GM19452 (cell line): ENCODE measurements at regions not wholly inside any gene's neighbourhood (a gene's known extent, or its start where the extent isn't known, plus 50 kb on each side); places are given as distances from the start of the nearest gene placed in this dataset.

Experiments
- ATAC-seq: cut with Tn5 transposase; IDR thresholded peaks from one replicate; pipeline ENCODE4 v1.9.1; 2021; ENCODE audit not compliant: unreplicated experiment

DNA sequence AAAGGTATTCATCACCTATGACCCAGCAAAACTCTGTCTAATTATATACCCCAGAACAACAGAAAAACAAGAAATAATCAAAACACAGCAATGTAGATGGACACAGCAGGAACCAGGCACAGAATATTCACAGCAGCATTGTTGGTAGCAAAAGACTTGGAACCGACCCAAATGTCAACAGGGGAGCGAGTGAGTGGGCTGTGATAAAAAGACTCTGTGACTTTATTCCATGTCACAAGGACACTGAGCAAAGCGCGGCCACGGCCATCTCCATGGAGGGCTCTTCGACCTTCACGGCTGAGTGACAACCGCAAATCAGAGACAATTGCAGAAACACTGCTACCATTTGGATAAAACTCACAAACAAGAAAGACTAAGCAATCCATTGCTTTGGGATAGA, 1373.1 kb downstream of the TBC1D22A start:
- no peak for ATAC-seq

- no peak for ATAC-seq
Measured at GRCh38 chr22:48125416-48125815, 1363.0 kb downstream of the TBC1D22A start.

DNA sequence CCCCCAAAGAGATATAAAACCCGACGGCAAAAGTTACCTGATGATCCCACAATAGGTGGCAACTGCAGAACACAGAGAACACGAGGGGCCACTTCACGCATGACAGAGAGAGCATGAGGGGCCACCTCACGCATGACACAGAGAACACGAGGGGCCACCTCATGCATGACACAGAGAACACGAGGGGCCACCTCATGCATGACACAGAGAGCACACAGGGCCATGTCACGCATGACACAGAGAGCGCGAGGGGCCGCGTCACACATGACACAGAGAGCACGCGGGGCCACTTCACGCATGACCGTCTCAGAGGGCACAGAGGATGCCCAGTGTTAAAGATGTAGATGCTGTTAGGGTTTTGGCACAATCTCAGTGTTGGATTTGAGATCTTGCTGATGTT, 1359.5 kb downstream of the TBC1D22A start:
- ATAC-seq: no peak

DNA sequence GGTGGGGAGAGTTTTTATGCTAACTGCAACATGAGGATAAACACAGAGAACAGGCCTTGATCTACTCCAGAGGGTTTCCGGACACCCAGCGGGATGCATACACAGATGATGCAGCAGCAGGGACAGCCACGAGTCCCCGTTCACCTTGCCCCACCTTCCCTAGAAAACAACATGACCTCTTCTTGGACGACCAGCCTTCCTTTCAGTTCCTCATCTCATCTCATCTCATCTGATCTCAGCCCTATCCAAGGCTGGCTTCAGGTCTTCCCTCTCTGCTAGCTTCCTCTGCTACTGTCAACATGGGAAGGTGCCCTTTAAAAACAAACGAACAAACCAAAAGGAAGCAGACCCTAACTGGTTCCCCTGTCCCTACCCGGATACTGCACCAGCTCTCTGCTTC, 1356.2 kb downstream of the TBC1D22A start:
- ATAC-seq: no peak

DNA sequence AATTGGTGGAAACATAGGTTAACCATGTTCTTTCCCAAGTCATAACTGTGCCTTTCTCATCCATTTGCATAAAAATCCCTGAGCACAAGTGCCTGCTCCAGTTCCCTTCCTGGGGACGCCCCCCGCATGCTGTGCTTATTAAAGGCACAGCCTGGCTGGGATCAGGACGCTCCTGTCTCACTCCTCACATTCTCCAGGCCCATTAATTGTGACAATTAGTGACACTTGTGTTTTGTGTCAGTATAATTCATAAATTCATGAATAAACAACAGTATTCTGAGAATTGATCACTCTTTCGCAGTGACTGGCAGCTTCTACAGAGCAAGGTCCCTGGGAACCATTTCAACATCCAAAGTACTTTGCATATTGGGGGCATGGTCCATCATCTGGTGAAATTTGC, 1354.4 kb downstream of the TBC1D22A start:
- no peak for ATAC-seq

- ATAC-seq: no peak
Measured at GRCh38 chr22:48112687-48113521, 1350.5 kb downstream of the TBC1D22A start.

GRCh38 chr22:48106715-48107259, 1344.3 kb downstream of the TBC1D22A start:
- ATAC-seq: no peak

DNA sequence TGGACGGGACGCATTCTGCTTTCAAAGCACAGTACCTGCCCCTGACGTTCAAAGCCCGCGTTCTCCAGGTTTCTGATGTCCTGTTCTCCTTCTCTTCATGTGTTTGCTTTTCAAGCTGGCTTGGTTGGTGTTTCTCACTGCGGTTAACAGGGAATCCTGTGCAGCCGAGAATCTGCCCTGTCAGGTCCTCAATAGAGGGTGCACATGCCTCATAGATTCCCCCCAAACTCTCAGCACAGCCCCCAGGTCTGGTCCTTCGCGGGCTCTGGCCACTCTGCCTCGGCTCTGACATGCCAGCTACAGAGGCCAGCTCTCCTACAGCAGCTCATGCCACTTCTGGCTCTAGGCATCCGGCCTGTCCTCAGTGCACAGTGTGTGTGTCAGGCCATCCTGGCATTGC, 1343.8 kb downstream of the TBC1D22A start:
- ATAC-seq: no peak

DNA sequence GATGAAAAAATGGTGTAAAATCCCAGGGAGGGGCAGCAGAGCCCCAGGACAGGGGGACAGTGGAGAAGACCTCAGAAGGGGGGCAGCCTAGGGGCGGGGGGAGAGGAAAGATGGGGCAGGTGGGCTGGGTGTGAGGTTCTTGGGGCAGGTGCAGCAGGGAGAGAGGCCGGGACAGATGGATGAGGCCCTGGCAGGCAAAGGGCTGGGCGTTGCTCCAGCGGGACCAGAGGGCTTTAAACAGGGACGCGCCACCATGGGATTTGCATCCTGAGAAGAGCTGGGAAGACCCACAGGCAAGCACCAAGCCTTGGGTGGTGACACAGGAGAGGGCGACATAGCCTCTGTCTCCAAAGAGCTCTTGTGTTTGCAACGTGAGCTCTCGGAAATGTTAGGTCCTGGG, 1342.8 kb downstream of the TBC1D22A start:
- no peak for ATAC-seq

- ATAC-seq: no peak
Measured at GRCh38 chr22:48104766-48105165, 1342.3 kb downstream of the TBC1D22A start.

DNA sequence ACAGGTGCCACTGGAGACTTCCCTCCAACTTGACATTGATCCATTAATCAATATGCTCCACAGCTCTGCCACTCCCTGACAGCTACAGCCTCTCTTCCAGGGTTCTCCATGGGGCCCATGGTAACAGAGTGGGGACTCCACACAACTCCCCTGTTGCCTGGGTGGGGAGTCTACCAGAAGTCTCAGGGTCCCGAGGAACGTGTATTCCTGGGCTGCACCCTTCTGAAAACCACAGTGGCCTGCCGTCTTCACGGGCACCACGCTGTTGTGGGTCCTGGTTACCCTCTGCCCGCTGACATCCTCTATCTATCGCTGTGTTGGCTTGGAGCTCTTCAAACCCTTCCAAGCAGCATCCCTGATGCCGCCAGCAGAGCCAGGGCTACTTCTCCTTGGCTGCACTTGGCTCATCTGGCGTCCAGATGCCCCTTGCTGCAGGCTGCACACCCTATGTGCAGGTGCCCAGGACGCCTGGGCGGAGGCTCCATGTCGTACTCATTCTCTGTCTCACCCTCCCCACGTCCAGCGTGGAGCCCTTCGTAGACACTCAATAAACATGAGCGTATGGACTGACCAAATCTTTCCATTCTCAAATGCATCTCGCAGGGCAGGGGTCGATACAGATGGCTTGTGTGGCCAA, 1341.8 kb downstream of the TBC1D22A start:
- no peak for ATAC-seq

DNA sequence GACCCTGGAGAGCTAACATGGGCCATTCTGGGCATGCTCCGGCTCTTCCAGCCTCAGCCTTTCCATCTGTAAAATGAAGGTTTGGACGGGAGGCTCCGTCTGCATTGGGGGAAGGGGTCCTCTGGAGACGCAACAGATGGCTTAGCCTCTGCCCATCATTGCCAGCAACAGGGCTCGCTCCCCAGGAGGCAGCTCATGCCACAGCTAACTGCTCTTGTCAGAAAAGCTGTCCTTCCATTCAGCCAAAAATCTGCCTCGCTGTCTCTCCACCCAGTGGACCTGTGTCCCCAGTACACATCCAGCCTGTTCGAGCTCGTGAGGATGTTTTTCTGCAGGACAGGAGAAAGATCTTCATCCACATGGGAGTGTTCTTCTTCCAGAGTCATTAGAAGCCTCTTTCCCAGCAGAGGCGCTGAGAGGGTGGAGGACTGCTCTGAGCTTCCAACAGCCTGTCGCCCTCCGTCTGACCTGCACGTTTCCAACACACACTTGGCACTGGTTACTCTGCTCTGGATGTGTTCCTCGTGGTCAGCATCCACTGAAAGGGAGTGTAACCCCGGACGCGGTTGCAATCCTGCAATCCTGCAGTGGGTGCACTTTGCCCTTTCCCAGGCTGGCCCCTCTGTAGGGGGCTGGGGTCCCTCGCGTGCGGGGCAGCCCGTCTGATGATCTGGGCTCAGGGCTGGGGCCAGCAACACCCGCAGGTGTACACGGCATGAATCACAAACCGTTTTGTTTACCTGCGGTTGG, 1340.9 kb downstream of the TBC1D22A start:
- ATAC-seq: no peak

GRCh38 chr22:48102581-48102980, 1340.1 kb downstream of the TBC1D22A start:
- ATAC-seq: no peak

DNA sequence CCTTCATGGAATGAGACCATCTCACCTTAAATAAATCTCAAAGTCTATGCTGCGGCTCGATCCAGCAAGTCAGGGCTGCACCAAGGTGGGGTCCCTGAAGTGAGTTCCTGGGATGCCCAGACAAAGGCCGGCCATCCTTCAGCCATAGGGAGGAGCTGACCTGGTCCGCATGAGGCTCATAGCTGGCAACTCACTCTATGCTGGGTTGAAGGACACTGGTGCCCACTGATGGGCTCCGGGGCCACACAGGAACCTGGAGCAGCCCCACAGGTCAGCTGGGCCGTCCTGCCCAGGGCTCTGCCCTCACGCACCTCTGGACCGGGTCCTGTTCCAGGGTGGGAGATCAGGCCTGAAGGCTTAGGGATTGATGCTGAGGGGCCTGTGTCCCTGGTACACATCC, 1339.3 kb downstream of the TBC1D22A start:
- no peak for ATAC-seq

DNA sequence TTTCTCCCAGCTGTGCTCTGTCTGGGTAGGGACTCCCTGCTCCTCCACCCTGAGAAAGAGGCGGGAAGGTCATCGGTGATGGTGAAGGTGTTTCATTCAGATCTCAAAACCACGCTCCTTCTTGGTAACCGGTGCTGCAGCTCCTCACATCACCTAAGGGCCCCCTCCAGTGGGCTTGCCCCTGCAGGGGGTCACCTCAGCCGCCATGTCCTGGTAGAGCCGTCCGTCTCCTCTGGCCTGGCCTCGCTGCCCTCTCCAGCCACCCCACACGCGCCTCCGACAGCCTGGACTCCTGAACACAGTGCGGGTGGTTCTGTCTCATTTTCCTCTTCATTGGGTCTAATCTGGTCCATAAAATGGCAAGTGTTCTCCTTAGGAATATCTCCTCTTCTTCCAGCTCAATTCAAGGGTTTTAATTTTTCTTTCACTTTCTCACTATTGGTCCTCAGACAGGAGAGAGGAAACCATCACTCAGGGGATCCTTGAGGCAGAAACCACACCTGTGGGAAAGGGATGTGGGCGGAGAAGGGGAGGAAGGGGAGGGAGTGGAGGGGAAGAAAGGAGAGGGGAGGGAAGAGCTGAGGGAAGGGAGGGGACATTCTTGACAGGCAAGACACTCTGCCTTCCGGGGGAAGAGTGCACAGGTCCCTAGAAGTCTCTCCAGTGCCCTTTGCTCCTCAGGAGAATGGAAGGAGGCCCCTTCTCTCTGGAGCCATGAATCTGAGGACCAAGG, 1338.4 kb downstream of the TBC1D22A start:
- no peak for ATAC-seq

DNA sequence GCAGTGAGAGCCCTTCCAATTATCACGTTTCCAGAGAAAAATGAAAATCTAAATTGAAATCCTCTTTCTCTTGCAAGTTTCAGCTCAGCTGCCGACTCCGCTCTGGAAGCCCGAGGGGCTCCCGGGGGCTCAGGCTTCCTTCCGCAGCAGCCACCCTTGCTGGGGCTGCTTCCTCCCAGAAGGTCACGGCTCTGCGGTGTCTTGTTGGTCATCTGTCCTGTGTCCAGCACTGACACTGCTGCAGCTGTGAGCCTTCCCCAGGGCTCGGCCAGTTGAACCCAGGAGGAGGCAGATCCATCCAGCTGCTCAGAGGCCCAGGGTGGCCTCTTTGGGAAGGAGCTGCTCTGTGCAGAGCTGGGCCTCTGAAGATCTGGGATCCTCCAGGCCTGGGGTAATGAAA, 1337.2 kb downstream of the TBC1D22A start:
- ATAC-seq: no peak

DNA sequence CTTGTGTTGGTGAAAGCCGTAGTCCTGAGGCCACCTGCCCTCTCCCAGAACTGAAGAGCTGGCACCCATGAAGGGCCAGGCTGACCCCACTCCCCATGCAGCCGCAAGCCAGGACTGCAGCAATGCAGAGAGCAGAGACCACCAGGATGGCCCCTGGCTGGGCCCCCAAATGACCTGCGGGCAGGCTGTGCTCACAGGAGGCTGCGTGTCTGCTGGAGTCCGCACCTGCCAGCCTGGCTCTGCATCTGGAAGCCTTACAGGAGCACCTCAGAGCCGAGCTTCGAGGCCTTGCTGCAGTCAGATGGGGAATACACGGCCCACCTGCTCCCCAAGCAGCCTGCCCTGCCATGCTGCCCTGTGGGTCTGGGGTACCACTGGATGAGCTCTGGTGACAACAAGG, 1336.8 kb downstream of the TBC1D22A start:
- no peak for ATAC-seq

DNA sequence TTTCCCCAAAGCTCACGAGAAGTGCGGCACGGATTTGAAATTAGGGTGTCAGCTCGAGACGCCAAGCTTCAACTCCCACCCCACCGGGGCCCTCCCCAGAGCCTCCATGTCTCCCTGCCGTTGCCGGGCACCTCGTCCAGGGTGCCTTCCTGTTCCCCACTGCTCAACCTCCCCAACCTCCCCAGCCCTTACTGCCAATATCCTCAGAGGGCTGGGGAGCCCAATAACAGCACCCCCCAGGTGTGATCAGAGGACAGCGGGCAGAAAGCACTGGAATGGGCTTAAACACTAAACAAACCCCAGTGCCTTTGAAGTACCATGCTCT, 1336.4 kb downstream of the TBC1D22A start:
- ATAC-seq: no peak

- ATAC-seq: peak; percentile 67
Measured at GRCh38 chr22:48098243-48098920, 1335.9 kb downstream of the TBC1D22A start.

DNA sequence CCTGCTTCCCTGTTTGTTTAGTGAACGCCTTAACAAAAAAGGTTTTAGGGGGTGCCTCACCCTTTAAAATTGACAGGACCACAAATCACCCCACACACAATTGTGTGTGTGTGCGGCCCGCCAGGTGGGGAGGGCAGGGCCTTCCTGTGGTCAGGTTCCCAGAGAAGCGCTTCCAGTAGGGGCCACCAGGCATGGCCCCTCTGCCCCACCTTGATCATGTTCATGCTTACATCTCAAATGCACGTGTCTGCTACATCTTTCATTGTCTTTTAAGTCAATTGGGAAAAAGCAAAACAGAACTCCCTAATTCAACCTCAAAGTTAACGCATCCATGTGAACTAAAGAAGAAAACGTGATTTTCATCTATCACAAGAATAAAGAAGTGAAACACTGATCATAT, 1335.3 kb downstream of the TBC1D22A start:
- ATAC-seq: peak; percentile 35
